ENCODE measurements at regions not wholly inside any gene's neighbourhood (a gene's known extent, or its start where the extent isn't known, plus 50 kb on each side); places are given as distances from the start of the nearest gene placed in this dataset.

DNA sequence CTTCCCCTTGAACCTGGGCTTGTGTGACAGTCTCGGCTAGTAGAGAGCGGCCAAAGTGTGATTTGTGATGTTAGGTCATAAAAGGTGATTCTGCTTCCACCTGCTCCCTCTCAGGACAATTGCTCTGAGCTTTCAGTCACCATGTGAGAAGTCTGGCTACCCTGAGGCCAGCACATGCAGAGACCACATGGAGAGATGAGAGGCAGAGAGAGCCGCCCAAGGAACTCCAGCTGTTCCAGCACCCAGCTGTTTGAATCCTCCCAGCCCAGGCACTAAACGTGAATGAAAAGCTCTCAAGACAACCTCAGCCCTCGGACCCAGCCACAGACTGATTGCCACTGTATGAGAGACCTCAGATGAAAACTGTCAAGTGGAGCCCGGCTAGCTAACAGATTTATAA is 143.4 kb upstream of the EEF1E1 start:
- TF ChIP-seq, protein P1, sequence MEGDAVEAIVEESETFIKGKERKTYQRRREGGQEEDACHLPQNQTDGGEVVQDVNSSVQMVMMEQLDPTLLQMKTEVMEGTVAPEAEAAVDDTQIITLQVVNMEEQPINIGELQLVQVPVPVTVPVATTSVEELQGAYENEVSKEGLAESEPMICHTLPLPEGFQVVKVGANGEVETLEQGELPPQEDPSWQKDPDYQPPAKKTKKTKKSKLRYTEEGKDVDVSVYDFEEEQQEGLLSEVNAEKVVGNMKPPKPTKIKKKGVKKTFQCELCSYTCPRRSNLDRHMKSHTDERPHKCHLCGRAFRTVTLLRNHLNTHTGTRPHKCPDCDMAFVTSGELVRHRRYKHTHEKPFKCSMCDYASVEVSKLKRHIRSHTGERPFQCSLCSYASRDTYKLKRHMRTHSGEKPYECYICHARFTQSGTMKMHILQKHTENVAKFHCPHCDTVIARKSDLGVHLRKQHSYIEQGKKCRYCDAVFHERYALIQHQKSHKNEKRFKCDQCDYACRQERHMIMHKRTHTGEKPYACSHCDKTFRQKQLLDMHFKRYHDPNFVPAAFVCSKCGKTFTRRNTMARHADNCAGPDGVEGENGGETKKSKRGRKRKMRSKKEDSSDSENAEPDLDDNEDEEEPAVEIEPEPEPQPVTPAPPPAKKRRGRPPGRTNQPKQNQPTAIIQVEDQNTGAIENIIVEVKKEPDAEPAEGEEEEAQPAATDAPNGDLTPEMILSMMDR (conservative IDR thresholded peaks at IDR 0.05) = no peak
- no peak for TF ChIP-seq EZH2 (IDR thresholded peaks at IDR 0.05; ENCODE audit: low read depth)
